ENCODE measurements at regions not wholly inside any gene's neighbourhood (a gene's known extent, or its start where the extent isn't known, plus 50 kb on each side); places are given as distances from the start of the nearest gene placed in this dataset.

DNA sequence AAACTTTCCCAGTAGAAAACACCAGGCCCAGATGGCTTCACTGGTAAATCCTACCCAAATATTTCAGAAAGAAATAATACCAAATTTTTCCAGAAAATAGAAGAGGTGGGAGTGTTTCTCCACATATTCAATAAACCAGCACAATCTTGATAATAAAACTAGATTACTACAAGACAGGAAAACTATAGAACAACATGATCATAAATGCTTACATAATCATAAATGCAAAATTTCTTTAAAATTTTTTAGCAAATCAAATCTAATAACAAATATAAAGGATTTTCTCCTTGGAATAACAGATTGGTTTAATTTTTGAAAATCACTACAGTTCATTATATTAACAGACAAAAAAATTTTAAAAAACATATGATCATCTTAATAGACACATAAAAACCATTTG, 294.5 kb downstream of the BCL11B start:
- no peak for TF ChIP-seq POLR2A (IDR thresholded peaks at IDR 0.05; ENCODE audit: low read length)
- no peak for TF ChIP-seq GATA1 (IDR thresholded peaks at IDR 0.05; ENCODE audit: low read depth, low read length)

Data from erythroblast (primary cell).